Fibroblast of lung (primary cell): ENCODE measurements at regions not wholly inside any gene's neighbourhood (a gene's known extent, or its start where the extent isn't known, plus 50 kb on each side); places are given as distances from the start of the nearest gene placed in this dataset.

Experiments
- DNase-seq, 2 donors: peaks; one replicate each; pipeline versions ENCODE4 v3.0.0 to v3.0.0-alpha.2; 2010; ENCODE audit warnings: low read depth in 2 of 2
- H2AFZ ChIP-seq: 2 replicates; pipeline ENCODE4 v1.5.1; 2012; ENCODE audit warnings: low read length, control low read depth, inconsistent platforms
- H3K27ac ChIP-seq: 2 replicates; pipeline ENCODE4 v1.5.1; 2011; ENCODE audit warnings: low read length, control low read depth; ENCODE audit not compliant: insufficient read depth
- H3K27me3 ChIP-seq: 2 replicates; pipeline ENCODE4 v1.5.1; 2011; ENCODE audit warnings: mild to moderate bottlenecking, low read length; ENCODE audit not compliant: control insufficient read depth, insufficient read depth
- H3K36me3 ChIP-seq: 2 replicates; pipeline ENCODE4 v1.5.1; 2011; ENCODE audit warnings: low read length; ENCODE audit not compliant: control insufficient read depth, insufficient read depth
- H3K4me1 ChIP-seq: 2 replicates; pipeline ENCODE4 v1.5.1; 2011; ENCODE audit warnings: low read length; ENCODE audit not compliant: control insufficient read depth, insufficient read depth; ENCODE audit errors: extremely low read depth
- H3K4me2 ChIP-seq: 2 replicates; pipeline ENCODE4 v1.5.1; 2011; ENCODE audit warnings: low read length, control low read depth; ENCODE audit not compliant: insufficient read depth; ENCODE audit errors: extremely low read depth
- H3K4me3 ChIP-seq, 4 experiments: fragments of 200-600 bp in 1 of 4; sonication (generic) in 1 of 4; replicated peaks in 1 of 4; 2 replicates each; pipeline ENCODE4 v1.5.1; 2011 to 2016; ENCODE audit warnings: low read length in 4 of 4, low read depth in 3 of 4, mild to moderate bottlenecking in 3 of 4, control low read depth in 2 of 4, inconsistent platforms in 1 of 4, mixed read lengths in 1 of 4; ENCODE audit not compliant: insufficient read depth in 1 of 4; ENCODE audit errors: control extremely low read depth in 1 of 4
- H3K79me2 ChIP-seq: 2 replicates; pipeline ENCODE4 v1.5.1; 2012; ENCODE audit warnings: mild to moderate bottlenecking, low read length, inconsistent platforms; ENCODE audit not compliant: control insufficient read depth, insufficient read depth
- H3K9ac ChIP-seq: 2 replicates; pipeline ENCODE4 v1.5.1; 2011; ENCODE audit warnings: mild to moderate bottlenecking, low read length, control low read depth; ENCODE audit not compliant: insufficient read depth
- H3K9me3 ChIP-seq: 2 replicates; pipeline ENCODE4 v1.5.1; 2012; ENCODE audit warnings: low read depth, low read length; ENCODE audit not compliant: control insufficient read depth, insufficient read depth
- H4K20me1 ChIP-seq: 2 replicates; pipeline ENCODE4 v1.5.1; 2011; ENCODE audit warnings: low read length; ENCODE audit not compliant: control insufficient read depth, insufficient read depth; ENCODE audit errors: extremely low read depth
- EZH2 ChIP-seq: IDR thresholded peaks from 2 replicates; pipeline ENCODE4 v1.5.1; 2012; ENCODE audit warnings: low read length, control low read depth, mild to moderate bottlenecking; ENCODE audit errors: missing control alignments
- TF ChIP-seq, protein P1 (sequence below), 2 donors: IDR thresholded peaks in 1 of 2; conservative IDR thresholded peaks in 1 of 2; 1 replicate in 1 of 2; 2 replicates in 1 of 2; pipeline ENCODE4 v1.5.1; 2011 to 2012; ENCODE audit warnings: low read length in 2 of 2, control low read depth in 1 of 2, inconsistent platforms in 1 of 2, low read depth in 1 of 2, mild to moderate bottlenecking in 1 of 2

DNA sequence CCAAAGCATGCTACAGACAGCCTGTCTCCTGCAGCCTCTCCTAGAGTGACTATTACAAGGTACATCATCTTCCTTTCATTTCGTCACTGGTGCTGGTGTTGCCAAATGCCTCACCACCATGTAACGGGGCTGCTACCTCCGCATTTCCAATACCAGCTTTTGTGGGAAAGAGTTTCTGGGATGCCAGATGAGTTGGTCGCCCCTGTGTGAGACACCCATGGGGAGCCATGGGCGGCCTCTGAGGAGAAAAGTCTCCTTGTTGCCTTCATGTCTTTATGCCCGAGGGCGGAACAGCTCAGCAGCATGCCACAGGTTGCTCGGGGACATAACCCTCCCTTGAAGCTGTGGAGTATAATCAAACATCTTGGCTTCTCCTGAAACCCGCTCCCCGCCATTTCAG lies 169.6 kb downstream of the THBS2 start:
- no peak for TF ChIP-seq EZH2
- TF ChIP-seq, protein P1, sequence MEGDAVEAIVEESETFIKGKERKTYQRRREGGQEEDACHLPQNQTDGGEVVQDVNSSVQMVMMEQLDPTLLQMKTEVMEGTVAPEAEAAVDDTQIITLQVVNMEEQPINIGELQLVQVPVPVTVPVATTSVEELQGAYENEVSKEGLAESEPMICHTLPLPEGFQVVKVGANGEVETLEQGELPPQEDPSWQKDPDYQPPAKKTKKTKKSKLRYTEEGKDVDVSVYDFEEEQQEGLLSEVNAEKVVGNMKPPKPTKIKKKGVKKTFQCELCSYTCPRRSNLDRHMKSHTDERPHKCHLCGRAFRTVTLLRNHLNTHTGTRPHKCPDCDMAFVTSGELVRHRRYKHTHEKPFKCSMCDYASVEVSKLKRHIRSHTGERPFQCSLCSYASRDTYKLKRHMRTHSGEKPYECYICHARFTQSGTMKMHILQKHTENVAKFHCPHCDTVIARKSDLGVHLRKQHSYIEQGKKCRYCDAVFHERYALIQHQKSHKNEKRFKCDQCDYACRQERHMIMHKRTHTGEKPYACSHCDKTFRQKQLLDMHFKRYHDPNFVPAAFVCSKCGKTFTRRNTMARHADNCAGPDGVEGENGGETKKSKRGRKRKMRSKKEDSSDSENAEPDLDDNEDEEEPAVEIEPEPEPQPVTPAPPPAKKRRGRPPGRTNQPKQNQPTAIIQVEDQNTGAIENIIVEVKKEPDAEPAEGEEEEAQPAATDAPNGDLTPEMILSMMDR (conservative IDR thresholded peaks at IDR 0.05 in 1 of 2, IDR thresholded peaks at IDR 0.05 in 1 of 2; ENCODE audit: low read depth in 1 of 2, low read length in 2 of 2): no peak
- H3K9ac ChIP-seq: no peak overlapping the region
- H3K4me1 ChIP-seq: peaks cover 2% of the 10 kb centered on the region
- no peak for DNase-seq
- H3K4me3 ChIP-seq: no peak overlapping the region
- no peak overlapping the region for H3K27ac ChIP-seq
- no peaks in the 10 kb centered on the region for H3K27me3 ChIP-seq
- H3K79me2 ChIP-seq: no peaks in the 10 kb centered on the region
- H3K4me2 ChIP-seq: no peak overlapping the region
- no peaks in the 10 kb centered on the region for H4K20me1 ChIP-seq
- H3K36me3 ChIP-seq: no peaks in the 10 kb centered on the region
- no peak overlapping the region for H2AFZ ChIP-seq
- no peaks in the 10 kb centered on the region for H3K9me3 ChIP-seq

DNA sequence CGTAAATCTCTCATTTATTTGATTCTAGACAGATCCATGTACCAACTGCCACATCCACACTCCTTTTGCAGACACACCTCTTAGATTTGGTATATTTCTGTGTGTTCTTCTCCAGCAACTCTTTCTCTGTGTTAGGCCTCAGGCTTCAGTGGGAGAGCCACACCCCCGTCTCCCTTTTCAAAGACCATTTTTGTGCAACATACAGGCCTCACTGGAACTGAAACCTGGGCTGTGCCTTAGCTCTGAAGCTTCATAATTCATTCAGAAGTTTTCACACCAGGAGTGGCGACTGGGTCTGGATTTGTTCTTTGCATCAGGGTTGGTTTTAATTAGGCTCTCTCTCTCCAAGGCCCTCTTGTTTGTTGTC lies 170.2 kb downstream of the THBS2 start:
- no peak overlapping the region for H2AFZ ChIP-seq
- DNase-seq: no peak

DNA sequence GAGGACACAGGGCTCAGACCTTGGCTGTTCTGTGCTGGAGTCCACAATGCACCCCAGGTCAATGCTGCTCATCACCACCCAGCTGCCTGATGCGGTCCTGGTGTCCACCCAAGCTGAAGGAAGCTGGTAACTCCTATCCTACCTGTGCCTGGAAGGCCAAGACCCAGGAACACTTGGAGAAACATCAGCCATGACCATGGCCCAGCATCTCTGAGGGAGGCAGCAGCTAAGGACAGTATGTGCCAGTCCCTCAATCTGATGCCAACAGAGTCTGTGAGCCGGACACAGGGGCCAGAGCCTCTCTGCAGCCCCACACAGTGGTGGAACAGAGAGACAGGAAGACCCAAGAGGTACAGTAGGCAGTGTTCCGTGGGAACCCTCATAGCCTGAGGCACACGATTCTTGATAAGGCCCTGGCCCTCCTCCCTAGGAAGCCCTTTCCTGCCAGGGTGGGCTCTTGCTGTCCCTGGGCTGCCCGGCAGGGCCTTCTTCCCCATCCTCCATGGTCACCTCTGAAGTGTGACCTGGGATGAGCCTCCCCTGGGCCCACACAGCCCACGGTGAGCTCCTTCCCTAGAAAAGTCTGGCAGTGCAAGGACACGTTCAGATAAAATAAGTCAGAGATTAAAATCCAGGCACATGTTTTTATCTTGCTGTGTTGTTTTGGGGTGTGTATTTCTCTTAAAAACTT lies 170.7 kb downstream of the THBS2 start:
- DNase-seq: no peak
- Histone ChIP-seq H3K36me3 (no peaks in the 10 kb centered on the region), H3K4me1 (peaks cover 2% of the 10 kb centered on the region), H3K9me3 (no peaks in the 10 kb centered on the region), H3K4me3 (no peak overlapping the region), H3K9ac (no peak overlapping the region), H3K4me2 (no peak overlapping the region), H3K27ac (no peak overlapping the region), H3K79me2 (no peaks in the 10 kb centered on the region), H2AFZ (no peak overlapping the region), H4K20me1 (no peaks in the 10 kb centered on the region), H3K27me3 (no peaks in the 10 kb centered on the region)
- no peak for TF ChIP-seq EZH2
- TF ChIP-seq, protein P1 (conservative IDR thresholded peaks at IDR 0.05 in 1 of 2, IDR thresholded peaks at IDR 0.05 in 1 of 2; ENCODE audit: low read depth in 1 of 2, low read length in 2 of 2): no peak

More for the DNA sequence above, 170.2 kb downstream of the THBS2 start:
- Histone ChIP-seq H3K79me2 (no peaks in the 10 kb centered on the region), H3K4me1 (peaks cover 2% of the 10 kb centered on the region), H3K27me3 (no peaks in the 10 kb centered on the region), H4K20me1 (no peaks in the 10 kb centered on the region), H3K9ac (no peak overlapping the region), H3K4me2 (no peak overlapping the region), H3K4me3 (no peak overlapping the region), H3K27ac (no peak overlapping the region), H3K9me3 (no peaks in the 10 kb centered on the region), H3K36me3 (no peaks in the 10 kb centered on the region)
- TF ChIP-seq EZH2: no peak
- TF ChIP-seq, protein P1 (conservative IDR thresholded peaks at IDR 0.05 in 1 of 2, IDR thresholded peaks at IDR 0.05 in 1 of 2; ENCODE audit: low read depth in 1 of 2, low read length in 2 of 2): no peak
